H9 (cell line): ENCODE measurements at regions not wholly inside any gene's neighbourhood (a gene's known extent, or its start where the extent isn't known, plus 50 kb on each side); places are given as distances from the start of the nearest gene placed in this dataset.

ENCODE experiments used
- DNase-seq: peaks from one replicate; pipeline ENCODE4 v3.0.0-alpha.2; 2017
- H2AFZ ChIP-seq: one replicate; pipeline ENCODE4 v1.6.1; 2013; ENCODE audit warnings: mild to moderate bottlenecking, low read length, control low read depth, moderate library complexity
- H2AK5ac ChIP-seq: 2 replicates; pipeline ENCODE4 v1.6.1; 2013; ENCODE audit warnings: low read length, control low read depth, mixed read lengths; ENCODE audit not compliant: insufficient read length
- H2BK120ac ChIP-seq: one replicate; pipeline ENCODE4 v1.6.1; 2013; ENCODE audit warnings: low read depth, mild to moderate bottlenecking, low read length, control low read depth, inconsistent platforms; ENCODE audit not compliant: poor library complexity, severe bottlenecking
- H2BK12ac ChIP-seq: 2 replicates; pipeline ENCODE4 v1.6.1; 2013; ENCODE audit warnings: low read length, control low read depth, mixed read lengths, low read depth; ENCODE audit not compliant: insufficient read length
- H2BK15ac ChIP-seq: 2 replicates; pipeline ENCODE4 v1.6.1; 2013; ENCODE audit warnings: low read depth, low read length, control low read depth
- H2BK20ac ChIP-seq: one replicate; pipeline ENCODE4 v1.6.1; 2013; ENCODE audit warnings: low read depth, mild to moderate bottlenecking, low read length, control low read depth, inconsistent platforms; ENCODE audit not compliant: poor library complexity, severe bottlenecking
- H2BK5ac ChIP-seq: 2 replicates; pipeline ENCODE4 v1.6.1; 2013; ENCODE audit warnings: low read length, control low read depth, mixed read lengths; ENCODE audit not compliant: insufficient read length
- H3K14ac ChIP-seq: 2 replicates; pipeline ENCODE4 v1.6.1; 2013; ENCODE audit warnings: low read length, control low read depth; ENCODE audit not compliant: insufficient read depth
- H3K18ac ChIP-seq: 2 replicates; pipeline ENCODE4 v1.6.1; 2013; ENCODE audit warnings: low read depth, mild to moderate bottlenecking, mixed read lengths, low read length, control low read depth; ENCODE audit not compliant: insufficient read length
- H3K23ac ChIP-seq: 2 replicates; pipeline ENCODE4 v1.6.1; 2013; ENCODE audit warnings: low read length, control low read depth, mixed read lengths, low read depth; ENCODE audit not compliant: insufficient read length
- H3K23me2 ChIP-seq: 2 replicates; pipeline ENCODE4 v1.6.1; 2013; ENCODE audit warnings: low read depth, mild to moderate bottlenecking, mixed read lengths, low read length, control low read depth; ENCODE audit not compliant: insufficient read length, poor library complexity, severe bottlenecking
- H3K27ac ChIP-seq: 2 replicates; pipeline ENCODE4 v1.5.1; 2013; ENCODE audit warnings: low read length, control low read depth, mixed read lengths, low read depth; ENCODE audit not compliant: insufficient read length
- H3K27me3 ChIP-seq: 2 replicates; pipeline ENCODE4 v1.6.1; 2013; ENCODE audit warnings: low read length, control low read depth, inconsistent platforms; ENCODE audit not compliant: insufficient read depth
- H3K4ac ChIP-seq: 2 replicates; pipeline ENCODE4 v1.6.1; 2013; ENCODE audit warnings: low read depth, mild to moderate bottlenecking, control low read depth, inconsistent platforms, low read length, moderate library complexity
- H3K4me1 ChIP-seq: 2 replicates; pipeline ENCODE4 v1.6.1; 2013; ENCODE audit warnings: low read length, control low read depth, inconsistent platforms; ENCODE audit not compliant: insufficient read depth
- H3K4me2 ChIP-seq: 2 replicates; pipeline ENCODE4 v1.6.1; 2013; ENCODE audit warnings: low read length, control low read depth, mixed read lengths; ENCODE audit not compliant: insufficient read length, insufficient read depth
- H3K56ac ChIP-seq: 2 replicates; pipeline ENCODE4 v1.6.1; 2013; ENCODE audit warnings: low read depth, mild to moderate bottlenecking, mixed read lengths, low read length, control low read depth; ENCODE audit not compliant: insufficient read length
- H3K79me1 ChIP-seq: 2 replicates; pipeline ENCODE4 v1.6.1; 2013; ENCODE audit warnings: low read depth, mild to moderate bottlenecking, moderate library complexity, low read length, control low read depth, inconsistent platforms; ENCODE audit not compliant: insufficient read depth, poor library complexity, severe bottlenecking
- H3K79me2 ChIP-seq: 2 replicates; pipeline ENCODE4 v1.6.1; 2013; ENCODE audit warnings: low read length, control low read depth, inconsistent platforms; ENCODE audit not compliant: insufficient read depth
- H3K9ac ChIP-seq: 2 replicates; pipeline ENCODE4 v1.6.1; 2013; ENCODE audit warnings: low read length, control low read depth, mixed read lengths; ENCODE audit not compliant: insufficient read length; ENCODE audit errors: extremely low read depth
- H3K9me3 ChIP-seq: one replicate; pipeline ENCODE4 v1.6.1; 2013; ENCODE audit warnings: low read depth, low read length, inconsistent platforms; ENCODE audit not compliant: control insufficient read depth
- H3T11ph ChIP-seq: one replicate; pipeline ENCODE4 v1.6.1; 2013; ENCODE audit warnings: mild to moderate bottlenecking, low read length, control low read depth, inconsistent platforms
- H4K20me1 ChIP-seq: one replicate; pipeline ENCODE4 v1.6.1; 2013; ENCODE audit not compliant: control insufficient read depth, insufficient read length, insufficient read depth
- H4K5ac ChIP-seq: 2 replicates; pipeline ENCODE4 v1.6.1; 2013; ENCODE audit warnings: low read depth, mild to moderate bottlenecking, mixed read lengths, low read length, control low read depth; ENCODE audit not compliant: insufficient read length
- H4K8ac ChIP-seq: replicated peaks from 2 replicates; pipeline ENCODE4 v1.6.1; 2013; ENCODE audit warnings: low read length, control low read depth, mixed read lengths, low read depth; ENCODE audit not compliant: insufficient read length
- H4K91ac ChIP-seq: 2 replicates; pipeline ENCODE4 v1.6.1; 2013; ENCODE audit warnings: low read depth, mild to moderate bottlenecking, moderate library complexity, mixed read lengths, low read length, control low read depth; ENCODE audit not compliant: insufficient read length
- H3K27ac Mint-ChIP-seq, 3 experiments: 2 replicates in 2 of 3; 3 replicates in 1 of 3; pipeline ENCODE4 v1.8.0; 2020 to 2021; ENCODE audit warnings: mixed read lengths in 3 of 3, mild to moderate bottlenecking in 1 of 3, moderate library complexity in 1 of 3
- H3K27me3 Mint-ChIP-seq: 2 replicates; pipeline ENCODE4 v1.8.0; 2021; ENCODE audit warnings: low read depth, mild to moderate bottlenecking, moderate library complexity, mixed read lengths
- H3K36me3 Mint-ChIP-seq, 3 experiments: 2 replicates in 2 of 3; 3 replicates in 1 of 3; pipeline ENCODE4 v1.8.0; 2020 to 2021; ENCODE audit warnings: low read depth in 3 of 3, mixed read lengths in 3 of 3; ENCODE audit not compliant: insufficient read depth in 1 of 3
- H3K4me1 Mint-ChIP-seq, 2 experiments: 2 replicates each; pipeline ENCODE4 v1.8.0; 2020; ENCODE audit warnings: mixed read lengths in 2 of 2
- H3K4me3 Mint-ChIP-seq, 2 experiments: 2 replicates in 1 of 2; 3 replicates in 1 of 2; pipeline ENCODE4 v1.8.0; 2020 to 2021; ENCODE audit warnings: mild to moderate bottlenecking in 2 of 2, mixed read lengths in 2 of 2, moderate library complexity in 1 of 2
- H3K9me3 Mint-ChIP-seq, 2 experiments: 2 replicates in 1 of 2; 3 replicates in 1 of 2; pipeline ENCODE4 v1.8.0; 2020; ENCODE audit warnings: mild to moderate bottlenecking in 2 of 2, mixed read lengths in 2 of 2, moderate library complexity in 1 of 2
- CTCF ChIP-seq: fragments of 200-600 bp; sonication (generic); conservative IDR thresholded peaks from 3 replicates; pipeline ENCODE4 v1.8.0; 2021; ENCODE audit warnings: antibody characterized with exemption, mild to moderate bottlenecking
- WGBS: extraction: QIAGEN DNeasy Blood & Tissue Kit; methylation state at CpG from one replicate; pipeline ENCODE4 v1.1.7; 2013; ENCODE audit warnings: missing lambda C conversion rate, low lambda C conversion rate, mixed read lengths; ENCODE audit not compliant: insufficient read length; ENCODE audit errors: extremely low coverage; 5-methylcytosine and 5-hydroxymethylcytosine counted together

GRCh38 chr14:34376649-34377267 lies 85.3 kb downstream of the SPTSSA start:
- H3K9me3 Mint-ChIP-seq: no peaks in the 10 kb centered on the region
- H3K56ac ChIP-seq: no peak overlapping the region
- H2BK15ac ChIP-seq: no peak overlapping the region
- no peak overlapping the region for H4K5ac ChIP-seq
- H3K23me2 ChIP-seq: no peaks in the 10 kb centered on the region
- no peak overlapping the region for H3K9ac ChIP-seq
- no peak overlapping the region for H3K27ac ChIP-seq
- H3K79me1 ChIP-seq: no peaks in the 10 kb centered on the region
- H3K27me3 Mint-ChIP-seq: no peaks in the 10 kb centered on the region; the same call in none of the 2 replicates
- H3K23ac ChIP-seq: no peak overlapping the region
- no peaks in the 10 kb centered on the region for H3K79me2 ChIP-seq
- no CpG with 5 or more reads among the region's 3 CpGs for WGBS
- H2AFZ ChIP-seq: no peak overlapping the region
- H4K20me1 ChIP-seq: no peaks in the 10 kb centered on the region
- H2AK5ac ChIP-seq: no peak overlapping the region
- no peak overlapping the region for H2BK5ac ChIP-seq
- H3K4me2 ChIP-seq: no peak overlapping the region
- H3T11ph ChIP-seq: no peak overlapping the region
- no peak overlapping the region for H2BK20ac ChIP-seq
- H3K18ac ChIP-seq: no peak overlapping the region
- H3K4me3 Mint-ChIP-seq: no peak overlapping the region
- H3K4me1 Mint-ChIP-seq: peaks cover 0 to 3% of the 10 kb centered on the region in 2 experiments; a peak in 1 of 4 replicates
- H3K4me1 ChIP-seq: no peaks in the 10 kb centered on the region
- H3K27ac Mint-ChIP-seq: no peak overlapping the region
- DNase-seq: no peak
- TF ChIP-seq CTCF: no peak
- no peak overlapping the region for H2BK120ac ChIP-seq
- H3K14ac ChIP-seq: no peak overlapping the region
- H3K27me3 ChIP-seq: no peaks in the 10 kb centered on the region
- no peak overlapping the region for H4K91ac ChIP-seq
- H4K8ac ChIP-seq: no peak overlapping the region
- no peaks in the 10 kb centered on the region for H3K9me3 ChIP-seq
- no peak overlapping the region for H3K4ac ChIP-seq
- H2BK12ac ChIP-seq: no peak overlapping the region
- no peaks in the 10 kb centered on the region for H3K36me3 Mint-ChIP-seq
